CD4-positive, CD25-positive, alpha-beta regulatory T cell (primary cell): ENCODE measurements at regions not wholly inside any gene's neighbourhood (a gene's known extent, or its start where the extent isn't known, plus 50 kb on each side); places are given as distances from the start of the nearest gene placed in this dataset.

Experiments used
- ATAC-seq, 2 donors: fragments of 150-1000 bp; cut with Tn5 transposase; one replicate each; pipeline ENCODE4 v1.10.0; 2021; ENCODE audit warnings: low read depth in 2 of 2, moderate number of reproducible peaks in 2 of 2, moderate library complexity in 1 of 2
- DNase-seq, 3 donors: peaks; one replicate each; pipeline versions ENCODE4 v3.0.0 to v3.0.0-alpha.2; 2012 to 2022; ENCODE audit warnings: mixed read lengths in 1 of 3
- H3K27ac ChIP-seq: one replicate; pipeline ENCODE4 v1.7.0; 2013; ENCODE audit warnings: mild to moderate bottlenecking, low read length; ENCODE audit not compliant: insufficient read depth, poor library complexity, severe bottlenecking
- H3K27me3 ChIP-seq: one replicate; pipeline ENCODE4 v1.7.0; 2013; ENCODE audit warnings: low read length; ENCODE audit not compliant: control insufficient read depth, insufficient read depth
- H3K36me3 ChIP-seq: one replicate; pipeline ENCODE4 v1.7.0; 2013; ENCODE audit warnings: mild to moderate bottlenecking, low read length, moderate library complexity; ENCODE audit not compliant: control insufficient read depth, insufficient read depth
- H3K4me1 ChIP-seq: 2 replicates; pipeline ENCODE4 v1.7.0; 2013; ENCODE audit warnings: mild to moderate bottlenecking, low read length; ENCODE audit not compliant: insufficient read depth, control insufficient read depth, poor library complexity, severe bottlenecking
- H3K4me3 ChIP-seq: one replicate; pipeline ENCODE4 v1.7.0; 2013; ENCODE audit warnings: low read depth, mild to moderate bottlenecking, low read length, moderate library complexity
- H3K9me3 ChIP-seq, 2 experiments: 1 replicate in 1 of 2; 2 replicates in 1 of 2; pipeline ENCODE4 v1.7.0; 2013; ENCODE audit warnings: low read length in 2 of 2, mild to moderate bottlenecking in 1 of 2, moderate library complexity in 1 of 2; ENCODE audit not compliant: control insufficient read depth in 2 of 2
- H3K27ac Mint-ChIP-seq, 3 donors: one replicate each; pipeline ENCODE4 v1.8.0; 2020 to 2022; ENCODE audit warnings: mild to moderate bottlenecking in 3 of 3, mixed read lengths in 3 of 3, moderate library complexity in 2 of 3
- H3K27me3 Mint-ChIP-seq: one replicate; pipeline ENCODE4 v1.8.0; 2022; ENCODE audit warnings: mild to moderate bottlenecking, mixed read lengths
- H3K36me3 Mint-ChIP-seq: one replicate; pipeline ENCODE4 v1.8.0; 2020; ENCODE audit warnings: mixed read lengths
- H3K4me1 Mint-ChIP-seq, 4 donors: one replicate each; pipeline ENCODE4 v1.8.0; 2020 to 2022; ENCODE audit warnings: mixed read lengths in 4 of 4, mild to moderate bottlenecking in 1 of 4
- H3K4me3 Mint-ChIP-seq, 4 donors: one replicate each; pipeline ENCODE4 v1.8.0; 2020 to 2022; ENCODE audit warnings: mild to moderate bottlenecking in 4 of 4, mixed read lengths in 4 of 4, moderate library complexity in 3 of 4
- H3K9me3 Mint-ChIP-seq, 7 donors: one replicate each; pipeline ENCODE4 v1.8.0; 2020 to 2022; ENCODE audit warnings: mixed read lengths in 7 of 7, mild to moderate bottlenecking in 3 of 7, moderate library complexity in 2 of 7

- Histone ChIP-seq H3K36me3 (no peaks in the 10 kb centered on the region), H3K4me3 (no peak overlapping the region), H3K27me3 (no peaks in the 10 kb centered on the region), H3K9me3 (no peaks in the 10 kb centered on the region), H3K27ac (no peak overlapping the region), H3K4me1 (no peaks in the 10 kb centered on the region)
- no peak overlapping the region for H3K4me3 Mint-ChIP-seq
- no peaks in the 10 kb centered on the region for H3K4me1 Mint-ChIP-seq
- H3K9me3 Mint-ChIP-seq: peaks cover 0 to 6% (median 2%) of the 10 kb centered on the region in 7 donors
- ATAC-seq (no peak), DNase-seq (no peak)
- H3K27me3 Mint-ChIP-seq: no peaks in the 10 kb centered on the region
- no peak overlapping the region for H3K27ac Mint-ChIP-seq
- no peaks in the 10 kb centered on the region for H3K36me3 Mint-ChIP-seq
Observed at GRCh38 chr2:187749804-187750431, 195.7 kb upstream of the TFPI start.

- Histone ChIP-seq H3K36me3 (no peaks in the 10 kb centered on the region), H3K4me1 (no peaks in the 10 kb centered on the region), H3K9me3 (no peaks in the 10 kb centered on the region), H3K27ac (no peak overlapping the region), H3K27me3 (no peaks in the 10 kb centered on the region), H3K4me3 (no peak overlapping the region)
- no peaks in the 10 kb centered on the region for H3K4me1 Mint-ChIP-seq
- no peaks in the 10 kb centered on the region for H3K27me3 Mint-ChIP-seq
- H3K9me3 Mint-ChIP-seq: peaks cover 0 to 7% (median 0%) of the 10 kb centered on the region in 7 donors
- H3K4me3 Mint-ChIP-seq: no peak overlapping the region
- no peak for ATAC-seq
- no peaks in the 10 kb centered on the region for H3K36me3 Mint-ChIP-seq
- no peak for DNase-seq
- no peak overlapping the region for H3K27ac Mint-ChIP-seq
Observed at GRCh38 chr2:187768995-187769394, 214.8 kb upstream of the TFPI start.

- DNase-seq: no peak
- no peak overlapping the region for H3K27ac ChIP-seq
- Mint-ChIP-seq H3K27ac (no peak overlapping the region), H3K36me3 (no peaks in the 10 kb centered on the region), H3K4me3 (no peak overlapping the region), H3K9me3 (peaks cover 0 to 7% (median 1%) of the 10 kb centered on the region in 7 donors), H3K27me3 (no peaks in the 10 kb centered on the region), H3K4me1 (no peaks in the 10 kb centered on the region)
- no peaks in the 10 kb centered on the region for H3K4me1 ChIP-seq
- H3K27me3 ChIP-seq: no peaks in the 10 kb centered on the region
- H3K4me3 ChIP-seq: no peak overlapping the region
- no peak for ATAC-seq
- H3K36me3 ChIP-seq: no peaks in the 10 kb centered on the region
- no peaks in the 10 kb centered on the region for H3K9me3 ChIP-seq
Observed at GRCh38 chr2:187769437-187769836, 215.2 kb upstream of the TFPI start.

GRCh38 chr2:187774551-187775071 is 220.4 kb upstream of the TFPI start:
- DNase-seq (no peak), ATAC-seq (no peak)
- Mint-ChIP-seq H3K4me1 (no peaks in the 10 kb centered on the region), H3K27me3 (no peaks in the 10 kb centered on the region), H3K4me3 (no peak overlapping the region), H3K36me3 (no peaks in the 10 kb centered on the region), H3K27ac (no peak overlapping the region), H3K9me3 (peaks cover 0 to 7% (median 3%) of the 10 kb centered on the region in 7 donors)
- no peaks in the 10 kb centered on the region for H3K9me3 ChIP-seq
- no peaks in the 10 kb centered on the region for H3K27me3 ChIP-seq
- no peak overlapping the region for H3K4me3 ChIP-seq
- no peaks in the 10 kb centered on the region for H3K4me1 ChIP-seq
- no peaks in the 10 kb centered on the region for H3K36me3 ChIP-seq
- no peak overlapping the region for H3K27ac ChIP-seq

GRCh38 chr2:187775196-187775595 is 221.0 kb upstream of the TFPI start:
- H3K9me3 ChIP-seq: no peaks in the 10 kb centered on the region
- no peak for DNase-seq
- no peaks in the 10 kb centered on the region for H3K4me1 ChIP-seq
- Mint-ChIP-seq H3K4me3 (no peak overlapping the region), H3K4me1 (no peaks in the 10 kb centered on the region), H3K27ac (no peak overlapping the region), H3K36me3 (no peaks in the 10 kb centered on the region), H3K9me3 (peaks cover 0 to 7% (median 2%) of the 10 kb centered on the region in 7 donors), H3K27me3 (no peaks in the 10 kb centered on the region)
- H3K4me3 ChIP-seq: no peak overlapping the region
- H3K27ac ChIP-seq: no peak overlapping the region
- H3K27me3 ChIP-seq: no peaks in the 10 kb centered on the region
- no peaks in the 10 kb centered on the region for H3K36me3 ChIP-seq
- no peak for ATAC-seq

GRCh38 chr2:187775651-187776050 is 221.4 kb upstream of the TFPI start:
- Mint-ChIP-seq H3K36me3 (no peaks in the 10 kb centered on the region), H3K9me3 (peaks cover 0 to 7% (median 2%) of the 10 kb centered on the region in 7 donors), H3K27ac (no peak overlapping the region), H3K4me1 (no peaks in the 10 kb centered on the region), H3K27me3 (no peaks in the 10 kb centered on the region), H3K4me3 (no peak overlapping the region)
- Histone ChIP-seq H3K27ac (no peak overlapping the region), H3K4me1 (no peaks in the 10 kb centered on the region), H3K36me3 (no peaks in the 10 kb centered on the region), H3K9me3 (no peaks in the 10 kb centered on the region), H3K4me3 (no peak overlapping the region), H3K27me3 (no peaks in the 10 kb centered on the region)
- no peak for ATAC-seq
- no peak for DNase-seq

- H3K27ac Mint-ChIP-seq: no peak overlapping the region
- no peak overlapping the region for H3K4me3 Mint-ChIP-seq
- Histone ChIP-seq H3K4me1 (no peaks in the 10 kb centered on the region), H3K36me3 (no peaks in the 10 kb centered on the region), H3K4me3 (no peak overlapping the region), H3K9me3 (peaks cover 0 to 2% of the 10 kb centered on the region in 2 experiments), H3K27ac (no peak overlapping the region), H3K27me3 (no peaks in the 10 kb centered on the region)
- ATAC-seq (no peak), DNase-seq (no peak)
- H3K27me3 Mint-ChIP-seq: no peaks in the 10 kb centered on the region
- H3K4me1 Mint-ChIP-seq: peaks cover 0 to 1% (median 0%) of the 10 kb centered on the region in 4 donors
- H3K9me3 Mint-ChIP-seq: peaks cover 0 to 16% (median 5%) of the 10 kb centered on the region in 7 donors
- H3K36me3 Mint-ChIP-seq: no peaks in the 10 kb centered on the region
Observed at GRCh38 chr2:187782301-187782700, 228.1 kb upstream of the TFPI start.

GRCh38 chr2:187783446-187783845 is 229.2 kb upstream of the TFPI start:
- no peaks in the 10 kb centered on the region for H3K27me3 ChIP-seq
- H3K4me1 ChIP-seq: no peaks in the 10 kb centered on the region
- H3K9me3 ChIP-seq: peaks cover 0 to 2% of the 10 kb centered on the region in 2 experiments
- DNase-seq (no peak), ATAC-seq (no peak)
- H3K9me3 Mint-ChIP-seq: peaks cover 2 to 21% (median 5%) of the 10 kb centered on the region in 7 donors
- no peak overlapping the region for H3K4me3 Mint-ChIP-seq
- H3K27ac Mint-ChIP-seq: no peak overlapping the region
- H3K27me3 Mint-ChIP-seq: no peaks in the 10 kb centered on the region
- no peaks in the 10 kb centered on the region for H3K36me3 Mint-ChIP-seq
- no peak overlapping the region for H3K27ac ChIP-seq
- H3K4me3 ChIP-seq: no peak overlapping the region
- H3K4me1 Mint-ChIP-seq: peaks cover 0 to 1% (median 0%) of the 10 kb centered on the region in 4 donors
- H3K36me3 ChIP-seq: no peaks in the 10 kb centered on the region
